Common myeloid progenitor, CD34-positive (primary cell): ENCODE measurements at regions not wholly inside any gene's neighbourhood (a gene's known extent, or its start where the extent isn't known, plus 50 kb on each side); places are given as distances from the start of the nearest gene placed in this dataset.
"Not testable (repeated sequence)": the region's sequence is repeated elsewhere in the genome, so short reads cannot be mapped to it uniquely, and the experiment has no call there.

Source experiments
- CTCF ChIA-PET: fragments of 350-600 bp; sonication (Branson Sonifier 250); formaldehyde crosslinking; loops from one replicate; lab custom pipeline; 2021; ENCODE audit warnings: antibody characterized with exemption; lab: Charles Lee
- POLR2A ChIA-PET: fragments of 350-600 bp; sonication (Branson Sonifier 250); formaldehyde crosslinking; loops from one replicate; lab custom pipeline; 2021; ENCODE audit warnings: antibody characterized with exemption; lab: Charles Lee
- DNase-seq, 3 donors: peaks; one replicate each; pipeline versions ENCODE4 v3.0.0 to v3.0.0-alpha.2; 2013
- H3K27ac ChIP-seq, 2 experiments: 1 replicate in 1 of 2; 2 replicates in 1 of 2; pipeline ENCODE4 v1.7.0; 2013; ENCODE audit warnings: inconsistent platforms in 2 of 2, low read length in 2 of 2, mild to moderate bottlenecking in 2 of 2, low read depth in 1 of 2, moderate library complexity in 1 of 2; ENCODE audit not compliant: severe bottlenecking in 2 of 2, insufficient read depth in 1 of 2, poor library complexity in 1 of 2
- H3K27me3 ChIP-seq, 5 experiments: replicated peaks in 2 of 5; 1 replicate in 3 of 5; 2 replicates in 2 of 5; pipeline versions ENCODE4 v1.6.1 to v1.7.0; 2013; ENCODE audit warnings: low read length in 4 of 5, mild to moderate bottlenecking in 2 of 5, moderate library complexity in 2 of 5, inconsistent platforms in 1 of 5; ENCODE audit not compliant: insufficient read depth in 5 of 5, control insufficient read depth in 4 of 5
- H3K36me3 ChIP-seq, 4 experiments: 1 replicate in 2 of 4; 2 replicates in 2 of 4; pipeline versions ENCODE4 v1.6.1 to v1.7.0; 2013; ENCODE audit warnings: low read length in 3 of 4, control low read depth in 1 of 4, mild to moderate bottlenecking in 1 of 4; ENCODE audit not compliant: control insufficient read depth in 4 of 4, insufficient read depth in 4 of 4
- H3K4me1 ChIP-seq, 4 experiments: 1 replicate in 3 of 4; 2 replicates in 1 of 4; pipeline versions ENCODE4 v1.6.1 to v1.7.1; 2013; ENCODE audit warnings: low read length in 3 of 4, mild to moderate bottlenecking in 3 of 4, control low read depth in 1 of 4, inconsistent platforms in 1 of 4, moderate library complexity in 1 of 4; ENCODE audit not compliant: control insufficient read depth in 4 of 4, insufficient read depth in 4 of 4; ENCODE audit errors: control extremely low read depth in 1 of 4
- H3K4me3 ChIP-seq, 7 experiments: 1 replicate in 4 of 7; 2 replicates in 3 of 7; pipeline versions ENCODE4 v1.5.1 to v1.7.0; 2013; ENCODE audit warnings: mild to moderate bottlenecking in 7 of 7, low read length in 6 of 7, moderate library complexity in 6 of 7, inconsistent platforms in 2 of 7, low read depth in 2 of 7, control low read depth in 1 of 7; ENCODE audit not compliant: insufficient read depth in 4 of 7, control insufficient read depth in 1 of 7; ENCODE audit errors: extremely low read depth in 1 of 7
- H3K9me3 ChIP-seq, 5 experiments: 1 replicate in 4 of 5; 2 replicates in 1 of 5; pipeline versions ENCODE4 v1.6.1 to v1.7.1; 2013; ENCODE audit warnings: low read length in 4 of 5, mild to moderate bottlenecking in 2 of 5, inconsistent platforms in 1 of 5, low read depth in 1 of 5, moderate library complexity in 1 of 5; ENCODE audit not compliant: control insufficient read depth in 4 of 5, insufficient read depth in 2 of 5; ENCODE audit errors: control extremely low read depth in 1 of 5
- WGBS: methylation state at CpG from one replicate; pipeline ENCODE4 v1.1.5; 2013; ENCODE audit not compliant: insufficient coverage; 5-methylcytosine and 5-hydroxymethylcytosine counted together

GRCh38 chr15:66980326-66980725 lies 85.1 kb upstream of the SMAD3 start:
- POLR2A ChIA-PET, H3K9me3 ChIP-seq, H3K27ac ChIP-seq, H3K4me3 ChIP-seq, H3K36me3 ChIP-seq, H3K4me1 ChIP-seq, DNase-seq, H3K27me3 ChIP-seq: not testable (repeated sequence)
- 80% methylated on average over 2 of the region's 3 CpGs for WGBS
- CTCF ChIA-PET: interaction anchor here (0.9 kb wide), 1 partner anchor 12 kb away, joined by 3 read pairs; no protein-coding TSS in a partner anchor

- no peak for DNase-seq
- H3K27ac ChIP-seq: no peak overlapping the region
- no peak overlapping the region for H3K4me3 ChIP-seq
- H3K27me3 ChIP-seq: peaks cover 0 to 1% (median 0%) of the 10 kb centered on the region in 5 experiments
- H3K4me1 ChIP-seq: no peaks in the 10 kb centered on the region
- WGBS: 93% methylated on average over 4 of the region's 6 CpGs
- POLR2A ChIA-PET: no interaction called here
- CTCF ChIA-PET: no interaction called here
- no peaks in the 10 kb centered on the region for H3K36me3 ChIP-seq
- no peaks in the 10 kb centered on the region for H3K9me3 ChIP-seq
Observed at GRCh38 chr15:66981771-66982170, 83.6 kb upstream of the SMAD3 start.

GRCh38 chr15:66982250-66982649 lies 83.2 kb upstream of the SMAD3 start:
- ChIA-PET CTCF (no interaction called here), POLR2A (no interaction called here)
- H3K27me3 ChIP-seq: peaks cover 0 to 1% (median 0%) of the 10 kb centered on the region in 5 experiments
- DNase-seq: no peak
- H3K4me3 ChIP-seq: no peak overlapping the region
- no peak overlapping the region for H3K27ac ChIP-seq
- WGBS: 97% methylated on average over 2 of the region's 4 CpGs
- no peaks in the 10 kb centered on the region for H3K36me3 ChIP-seq
- no peaks in the 10 kb centered on the region for H3K9me3 ChIP-seq
- H3K4me1 ChIP-seq: no peaks in the 10 kb centered on the region

- H3K4me3 ChIP-seq: no peak overlapping the region
- H3K27ac ChIP-seq: no peak overlapping the region
- no peaks in the 10 kb centered on the region for H3K27me3 ChIP-seq
- DNase-seq: no peak
- ChIA-PET POLR2A (no interaction called here), CTCF (no interaction called here)
- no peaks in the 10 kb centered on the region for H3K9me3 ChIP-seq
- H3K36me3 ChIP-seq: no peaks in the 10 kb centered on the region
- no peaks in the 10 kb centered on the region for H3K4me1 ChIP-seq
Observed at GRCh38 chr15:66982816-66983215, 82.6 kb upstream of the SMAD3 start.

- ChIA-PET POLR2A (no interaction called here), CTCF (no interaction called here)
- no peak for DNase-seq
- H3K27me3 ChIP-seq: no peaks in the 10 kb centered on the region
- peaks cover 0 to 1% (median 0%) of the 10 kb centered on the region in 5 experiments for H3K9me3 ChIP-seq
- H3K27ac ChIP-seq: no peak overlapping the region
- H3K4me1 ChIP-seq: no peaks in the 10 kb centered on the region
- 98% methylated on average over 6 of the region's 8 CpGs for WGBS
- H3K4me3 ChIP-seq: no peak overlapping the region
- H3K36me3 ChIP-seq: no peaks in the 10 kb centered on the region
Observed at GRCh38 chr15:66985653-66986052, 79.7 kb upstream of the SMAD3 start.

GRCh38 chr15:66986951-66987350 lies 78.5 kb upstream of the SMAD3 start:
- Histone ChIP-seq H3K4me1 (no peaks in the 10 kb centered on the region), H3K9me3 (peaks cover 0 to 1% (median 0%) of the 10 kb centered on the region in 5 experiments), H3K4me3 (no peak overlapping the region), H3K27me3 (no peaks in the 10 kb centered on the region), H3K36me3 (no peaks in the 10 kb centered on the region), H3K27ac (no peak overlapping the region)
- WGBS: 100% methylated on average over 6 of the region's 7 CpGs
- no peak for DNase-seq
- POLR2A ChIA-PET: no interaction called here
- CTCF ChIA-PET: interaction anchor here (1.0 to 1.8 kb wide), 3 partner anchors 18 to 38 kb away, joined by 3 to 5 read pairs (median 4); no protein-coding TSS in a partner anchor

- peaks cover 0 to 7% (median 5%) of the 10 kb centered on the region in 4 experiments for H3K4me1 ChIP-seq
- no peaks in the 10 kb centered on the region for H3K27me3 ChIP-seq
- H3K36me3 ChIP-seq: no peaks in the 10 kb centered on the region
- DNase-seq: no peak
- POLR2A ChIA-PET: interaction anchor here (0.6 kb wide), 2 partner anchors 32 to 588 kb away, joined by 3 read pairs; no protein-coding TSS in a partner anchor
- H3K4me3 ChIP-seq: no peak overlapping the region
- CTCF ChIA-PET: interaction anchor here (1.1 kb wide), 1 partner anchor 13 kb away, joined by 3 read pairs; no protein-coding TSS in a partner anchor
- 100% methylated on average over 1 of the region's 2 CpGs for WGBS
- H3K9me3 ChIP-seq: peaks cover 0 to 1% (median 0%) of the 10 kb centered on the region in 5 experiments
- no peak overlapping the region for H3K27ac ChIP-seq
Observed at GRCh38 chr15:66993090-66993489, 72.3 kb upstream of the SMAD3 start.
